HG02588 (cell line): ENCODE measurements at regions not wholly inside any gene's neighbourhood (a gene's known extent, or its start where the extent isn't known, plus 50 kb on each side); places are given as distances from the start of the nearest gene placed in this dataset.
"Not testable (repeated sequence)": the region's sequence is repeated elsewhere in the genome, so short reads cannot be mapped to it uniquely, and the experiment has no call there.

Experiments
- ATAC-seq: cut with Tn5 transposase; IDR thresholded peaks from one replicate; pipeline ENCODE4 v1.9.1; 2021; ENCODE audit warnings: mild to moderate bottlenecking, moderate library complexity; ENCODE audit not compliant: unreplicated experiment

- ATAC-seq: no peak
Observed at GRCh38 chr3:80384811-80385210, 617.0 kb upstream of the ROBO1 start.

- ATAC-seq: no peak
Observed at GRCh38 chr3:80374423-80374822, 606.6 kb upstream of the ROBO1 start.

DNA sequence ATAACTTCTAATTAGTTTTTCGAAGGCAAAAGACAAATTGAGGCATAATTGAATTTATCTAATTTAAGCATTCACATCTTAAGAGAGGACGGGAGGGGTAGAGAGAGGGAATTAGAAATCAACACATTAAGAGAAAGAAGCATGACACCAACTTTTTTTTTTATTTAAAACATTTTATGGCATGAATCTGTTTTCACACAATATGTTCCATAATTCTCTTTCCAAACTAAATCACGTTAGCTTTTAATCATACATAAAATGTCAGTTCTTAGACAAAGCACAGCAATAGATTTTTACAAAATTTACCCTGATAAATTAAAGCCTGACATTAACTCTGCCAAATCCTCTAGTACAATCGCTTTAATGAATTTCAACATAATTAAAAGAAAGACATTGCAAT, 600.8 kb upstream of the ROBO1 start:
- no peak for ATAC-seq

- ATAC-seq: no peak
Observed at GRCh38 chr3:80366808-80367548, 599.2 kb upstream of the ROBO1 start.

DNA sequence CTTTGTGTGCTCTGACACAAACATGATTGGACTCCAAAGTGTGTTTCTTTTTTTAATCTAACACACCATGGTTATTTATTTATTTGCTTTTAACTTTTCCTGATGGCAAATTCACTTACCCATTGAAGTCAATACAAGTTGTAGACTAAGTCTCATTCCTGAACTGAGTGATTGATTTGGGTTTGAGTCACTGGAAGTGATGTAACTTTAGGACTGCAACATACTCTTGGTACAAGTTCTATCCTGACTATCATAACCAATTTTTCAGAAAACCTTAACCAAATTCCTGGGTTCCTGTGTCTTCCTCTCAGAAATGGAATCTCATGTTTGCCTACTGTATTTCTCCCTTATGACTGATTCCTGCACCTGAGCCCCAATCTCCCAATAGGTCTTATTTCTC, 590.0 kb upstream of the ROBO1 start:
- no peak for ATAC-seq

- no peak for ATAC-seq
Observed at GRCh38 chr3:80355144-80355543, 587.3 kb upstream of the ROBO1 start.

GRCh38 chr3:80351201-80351600, 583.4 kb upstream of the ROBO1 start:
- no peak for ATAC-seq

- ATAC-seq: no peak
Observed at GRCh38 chr3:80350771-80351170, 583.0 kb upstream of the ROBO1 start.

- ATAC-seq: no peak
Observed at GRCh38 chr3:80338366-80338765, 570.6 kb upstream of the ROBO1 start.

DNA sequence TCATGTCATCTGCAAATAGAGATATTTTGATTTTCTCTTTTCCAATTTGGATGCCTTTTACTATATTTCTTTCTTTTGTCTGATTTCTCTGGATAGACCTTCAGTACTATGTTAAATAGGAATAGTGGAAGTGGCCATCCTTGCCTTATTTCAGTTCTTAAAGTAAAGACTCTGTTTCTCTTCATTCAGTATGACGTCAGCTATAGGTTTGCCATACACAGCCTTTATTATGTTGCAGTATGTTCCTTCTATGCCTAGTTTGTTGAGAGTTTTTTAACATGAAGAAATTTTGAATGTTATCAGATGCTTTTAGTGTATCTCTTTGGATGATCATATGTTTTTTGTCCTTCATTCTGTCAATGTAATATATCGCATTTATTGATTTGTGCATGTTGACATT, 566.7 kb upstream of the ROBO1 start:
- ATAC-seq: no peak

- ATAC-seq: no peak
Observed at GRCh38 chr3:80331494-80332170, 563.8 kb upstream of the ROBO1 start.

DNA sequence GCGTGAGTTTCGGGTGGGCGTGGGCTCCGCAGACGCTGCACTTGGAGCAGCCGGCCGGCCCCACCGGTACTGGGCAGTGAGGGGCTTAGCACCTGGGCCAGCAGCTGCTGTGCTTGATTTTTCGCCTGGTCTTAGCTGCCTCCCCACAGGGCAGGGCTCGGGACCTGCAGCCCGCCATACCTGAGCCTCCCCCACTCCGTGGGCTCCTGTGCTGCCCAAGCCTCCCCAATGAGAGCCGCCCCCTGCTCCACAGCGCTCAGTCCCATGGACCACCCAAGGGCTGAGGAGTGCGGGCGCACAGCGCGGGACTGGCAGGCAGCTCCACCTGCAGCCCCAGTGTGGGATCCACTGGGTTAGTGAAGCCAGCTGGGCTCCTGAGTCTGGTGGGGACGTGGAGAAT, 546.7 kb upstream of the ROBO1 start:
- not testable (repeated sequence) for ATAC-seq

DNA sequence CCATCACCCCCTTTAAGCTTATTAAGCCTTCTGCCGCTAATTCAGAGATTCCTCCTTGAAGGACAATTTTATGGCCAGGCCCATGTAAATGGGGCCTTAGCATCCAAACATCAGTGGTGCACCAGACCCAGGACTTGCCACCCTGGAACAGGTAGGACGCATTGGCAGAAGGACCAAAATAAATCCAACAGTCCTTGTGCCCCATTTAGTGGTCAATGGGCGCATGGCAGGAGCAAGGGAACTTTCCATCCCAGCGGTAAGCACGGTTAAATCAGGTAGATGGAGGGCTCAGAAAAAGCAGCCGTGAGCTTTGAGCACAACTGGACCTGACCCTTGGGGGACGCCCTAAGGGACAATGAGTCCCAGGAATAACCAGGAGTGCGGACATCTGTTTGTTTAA, 540.8 kb upstream of the ROBO1 start:
- no peak for ATAC-seq

DNA sequence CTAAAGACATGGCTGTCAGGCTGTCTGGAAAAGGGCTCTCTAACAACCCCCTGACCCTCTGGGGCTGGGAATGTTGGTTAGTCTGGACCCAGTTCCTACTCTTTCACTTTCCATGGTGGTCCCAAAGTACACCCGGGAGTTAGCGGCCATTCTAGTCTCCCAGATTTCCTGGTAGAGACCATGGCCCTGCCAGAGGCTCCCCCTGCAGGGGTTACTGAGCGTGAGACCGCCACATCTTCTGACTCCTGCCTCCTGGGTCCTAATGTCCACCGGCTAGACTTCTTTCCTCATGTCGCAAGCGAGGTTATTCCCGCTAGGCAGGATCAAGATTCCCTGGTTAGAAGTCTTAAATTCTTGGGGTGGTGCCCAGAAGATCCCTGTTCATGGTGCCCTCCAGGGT, 540.0 kb upstream of the ROBO1 start:
- ATAC-seq: no peak

DNA sequence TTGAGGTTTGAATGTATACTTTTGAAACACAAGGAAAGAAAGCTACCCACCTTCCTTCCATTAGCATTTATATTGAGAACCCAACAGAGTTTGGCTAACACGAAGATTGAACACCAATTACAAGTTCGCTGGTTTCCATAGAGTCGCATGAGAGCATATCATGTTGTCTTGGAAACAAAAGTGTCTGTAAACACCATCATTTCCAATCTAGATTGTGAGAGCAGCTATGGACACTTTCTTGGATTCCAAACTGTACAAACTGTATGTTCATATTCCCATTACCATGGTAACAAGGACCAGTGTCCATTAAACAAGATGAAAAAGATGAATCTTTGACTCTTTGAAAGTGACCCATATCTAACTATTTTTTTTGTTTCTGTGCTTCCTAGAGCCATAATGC, 529.9 kb upstream of the ROBO1 start:
- ATAC-seq: no peak

DNA sequence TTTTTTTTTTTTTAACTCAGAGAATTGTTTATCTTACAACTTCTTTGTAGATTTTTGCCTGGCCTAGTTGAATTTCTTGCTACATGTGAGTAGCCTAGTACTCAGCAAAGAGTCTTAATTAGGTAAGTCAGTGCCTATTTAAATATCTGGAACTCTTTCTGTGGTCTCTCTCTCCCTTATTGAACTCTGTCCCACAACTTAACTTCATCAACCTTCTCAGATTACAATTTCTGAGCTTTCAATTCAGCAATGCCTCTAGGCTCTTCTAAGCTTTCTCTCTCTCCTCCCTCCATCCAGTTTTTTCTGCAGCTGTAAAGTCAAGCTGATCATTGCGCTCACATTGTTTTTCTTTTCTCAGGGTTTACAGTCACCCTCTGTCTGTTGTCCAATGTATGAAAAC, 517.6 kb upstream of the ROBO1 start:
- no peak for ATAC-seq

- no peak for ATAC-seq
Observed at GRCh38 chr3:80283783-80284182, 516.0 kb upstream of the ROBO1 start.

DNA sequence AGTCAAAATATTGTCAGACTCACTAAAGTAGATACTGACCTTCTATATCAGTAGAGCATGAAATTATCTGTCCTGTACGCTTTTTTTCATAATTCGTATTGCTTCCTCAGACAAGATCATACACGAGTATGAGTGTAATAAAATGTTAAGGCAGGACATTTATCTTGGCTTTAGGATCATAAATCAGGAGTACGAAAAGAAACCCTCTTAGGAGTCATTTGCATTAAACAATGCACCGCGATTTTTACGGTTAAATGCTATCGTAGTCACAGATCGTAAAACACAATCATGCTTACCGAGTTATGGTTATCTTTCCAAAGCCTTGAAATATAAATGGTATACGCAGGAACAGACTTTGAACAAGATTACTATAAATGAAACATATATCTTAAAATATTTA, 510.3 kb upstream of the ROBO1 start:
- ATAC-seq: no peak

DNA sequence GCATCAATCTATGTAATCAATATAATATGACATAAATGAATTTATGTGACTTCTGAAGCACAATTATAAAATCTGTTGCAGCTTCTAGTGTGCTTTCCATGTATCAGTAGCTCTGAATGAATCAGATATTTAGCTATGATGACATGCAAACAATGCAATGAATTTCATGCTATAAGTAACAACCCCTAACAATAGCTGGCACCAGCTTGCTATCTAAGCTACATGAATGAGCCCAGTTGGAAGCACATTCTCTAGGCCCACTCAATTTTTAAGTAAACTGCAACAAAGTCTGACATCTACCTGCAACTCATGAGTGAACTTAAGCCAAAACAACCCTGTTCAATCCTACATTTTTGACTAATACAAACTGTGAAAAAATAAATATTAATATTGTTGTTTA, 507.3 kb upstream of the ROBO1 start:
- no peak for ATAC-seq

DNA sequence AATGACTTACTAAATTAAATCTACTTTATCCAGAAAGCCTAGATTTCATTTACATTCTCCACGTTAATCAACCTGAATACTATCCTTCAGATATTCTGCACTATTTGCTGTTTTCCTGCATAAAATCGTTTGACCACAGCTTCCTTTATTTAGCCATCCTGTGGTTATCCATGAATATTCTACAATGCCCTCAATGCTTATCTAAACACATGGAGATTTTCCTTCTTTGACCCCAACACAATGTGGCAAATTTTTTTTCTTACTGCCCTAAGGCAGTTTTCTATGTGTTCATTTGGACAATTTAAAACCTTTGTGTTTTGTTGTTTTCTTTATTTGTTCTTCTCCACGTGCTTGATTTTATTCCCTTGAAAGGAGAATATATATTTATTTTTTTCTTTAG, 495.5 kb upstream of the ROBO1 start:
- no peak for ATAC-seq

GRCh38 chr3:80261082-80261481, 493.3 kb upstream of the ROBO1 start:
- ATAC-seq: no peak

GRCh38 chr3:80259736-80260135, 491.9 kb upstream of the ROBO1 start:
- ATAC-seq: no peak

- no peak for ATAC-seq
Observed at GRCh38 chr3:80252113-80252512, 484.3 kb upstream of the ROBO1 start.
